ENCODE measurements at regions not wholly inside any gene's neighbourhood (a gene's known extent, or its start where the extent isn't known, plus 50 kb on each side); places are given as distances from the start of the nearest gene placed in this dataset.
"Not testable (repeated sequence)": the region's sequence is repeated elsewhere in the genome, so short reads cannot be mapped to it uniquely, and the experiment has no call there.

- DNase-seq, result no peak
Measured at GRCh38 chr2:9708683-9709538, 78.1 kb upstream of the YWHAQ start.

- no peak for DNase-seq
Measured at GRCh38 chr2:9709539-9710285, 78.9 kb upstream of the YWHAQ start.

GRCh38 chr2:9710311-9710710 lies 79.5 kb upstream of the YWHAQ start:
- DNase-seq, result no peak

GRCh38 chr2:9712263-9712662 lies 81.5 kb upstream of the YWHAQ start:
- no peak for DNase-seq

- no peak for DNase-seq
Measured at GRCh38 chr2:9714630-9715214, 83.9 kb upstream of the YWHAQ start.

GRCh38 chr2:9715238-9715637 lies 84.4 kb upstream of the YWHAQ start:
- DNase-seq, result no peak

- DNase-seq, result no peak
Measured at GRCh38 chr2:9717886-9718451, 87.2 kb upstream of the YWHAQ start.

- no peak for DNase-seq
Measured at GRCh38 chr2:9720352-9721093, 89.7 kb upstream of the YWHAQ start.

GRCh38 chr2:9721344-9721743 lies 90.5 kb upstream of the YWHAQ start:
- no peak for DNase-seq

- DNase-seq, result no peak
Measured at GRCh38 chr2:9722451-9722850, 91.7 kb upstream of the YWHAQ start.

- no peak for DNase-seq
Measured at GRCh38 chr2:9724565-9724964, 93.8 kb upstream of the YWHAQ start.

- no peak for DNase-seq
Measured at GRCh38 chr2:9725106-9725505, 94.3 kb upstream of the YWHAQ start.

- not testable (repeated sequence) for DNase-seq
Measured at GRCh38 chr2:9726016-9726415, 95.2 kb upstream of the YWHAQ start.

GRCh38 chr2:9730523-9730922 lies 99.7 kb upstream of the YWHAQ start:
- not testable (repeated sequence) for DNase-seq

GRCh38 chr2:9732824-9733223 lies 102.0 kb upstream of the YWHAQ start:
- no peak for DNase-seq

GRCh38 chr2:9734308-9734707 lies 103.5 kb upstream of the YWHAQ start:
- DNase-seq, result no peak

GRCh38 chr2:9735335-9735734 lies 104.5 kb upstream of the YWHAQ start:
- no peak for DNase-seq

- no peak for DNase-seq
Measured at GRCh38 chr2:9736021-9736420, 105.2 kb upstream of the YWHAQ start.

GRCh38 chr2:9737053-9737875 lies 106.0 kb upstream of the TAF1B start:
- DNase-seq, result no peak

GRCh38 chr2:9738062-9738461 lies 105.2 kb upstream of the TAF1B start:
- no peak for DNase-seq

GRCh38 chr2:9738535-9739496 lies 104.5 kb upstream of the TAF1B start:
- no peak for DNase-seq

Data from midbrain (tissue), 1 donor.